Retinal pigment epithelial cell (primary cell): ENCODE measurements at regions not wholly inside any gene's neighbourhood (a gene's known extent, or its start where the extent isn't known, plus 50 kb on each side); places are given as distances from the start of the nearest gene placed in this dataset.

ENCODE experiments used
- DNase-seq: peaks from one replicate; pipeline ENCODE4 v3.0.0-alpha.2; 2010; ENCODE audit warnings: low read depth
- H3K4me3 ChIP-seq: 2 replicates; pipeline ENCODE4 v1.5.1; 2011; ENCODE audit warnings: mild to moderate bottlenecking, low read length, control low read depth, moderate library complexity
- CTCF ChIP-seq: conservative IDR thresholded peaks from 2 replicates; pipeline ENCODE4 v1.5.1; 2011; ENCODE audit warnings: low read depth, low read length, control low read depth, inconsistent platforms

GRCh38 chr17:74076446-74076845 is 127.0 kb upstream of the RPL38 start:
- no peak for TF ChIP-seq CTCF
- H3K4me3 ChIP-seq: no peak overlapping the region
- DNase-seq: no peak

DNA sequence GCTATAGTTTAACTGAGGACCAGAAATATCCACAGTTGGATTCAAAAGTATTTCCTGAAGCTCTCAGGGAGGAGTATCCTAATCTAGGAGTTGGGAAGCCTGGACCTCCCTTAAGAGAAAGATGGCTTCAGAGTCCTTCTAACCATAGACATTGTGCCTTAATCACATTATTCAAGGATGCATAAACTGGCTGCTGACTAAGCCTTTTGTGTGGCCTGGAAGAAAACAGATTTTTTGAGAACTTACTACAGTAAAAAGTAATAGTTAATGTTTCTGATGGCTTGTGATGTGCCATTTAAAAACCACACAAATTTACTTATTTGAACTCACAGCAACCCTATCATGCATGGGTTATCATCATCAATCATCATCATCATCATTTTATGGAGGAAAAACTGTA is 126.2 kb upstream of the RPL38 start:
- no peak overlapping the region for H3K4me3 ChIP-seq
- DNase-seq: no peak
- TF ChIP-seq CTCF: no peak

DNA sequence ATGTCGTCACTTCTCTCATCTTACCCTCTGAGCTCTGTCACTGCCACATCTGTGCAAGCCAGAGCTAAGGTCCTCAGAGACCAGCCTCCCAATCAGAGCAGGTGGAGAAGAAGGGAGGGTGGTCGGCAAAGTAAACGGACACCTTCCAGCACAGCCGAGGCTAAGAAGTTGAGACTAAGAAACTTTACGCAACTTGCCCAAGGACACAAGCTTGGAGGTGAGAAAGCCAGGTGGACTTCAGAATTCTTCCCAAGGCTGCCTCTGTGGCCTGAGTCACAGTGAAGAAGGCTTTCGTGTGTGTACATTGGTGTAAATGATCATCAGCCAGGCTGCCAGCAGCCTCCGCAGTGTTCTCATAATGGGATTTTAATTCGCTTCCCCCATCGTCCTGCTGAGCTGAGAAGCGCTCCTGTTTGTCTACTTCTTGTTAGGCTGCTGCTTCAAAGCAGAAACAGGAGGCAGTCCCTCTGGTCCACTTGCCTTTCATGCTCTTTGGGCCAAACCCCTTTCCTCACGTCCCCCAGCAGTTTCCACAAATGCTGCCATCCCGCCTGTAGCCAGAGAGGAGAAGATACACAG is 125.0 kb upstream of the RPL38 start:
- TF ChIP-seq CTCF: no peak
- no peak for DNase-seq
- H3K4me3 ChIP-seq: no peak overlapping the region

GRCh38 chr17:74079537-74080300 is 123.8 kb upstream of the RPL38 start:
- H3K4me3 ChIP-seq: no peak overlapping the region
- DNase-seq: no peak
- no peak for TF ChIP-seq CTCF

DNA sequence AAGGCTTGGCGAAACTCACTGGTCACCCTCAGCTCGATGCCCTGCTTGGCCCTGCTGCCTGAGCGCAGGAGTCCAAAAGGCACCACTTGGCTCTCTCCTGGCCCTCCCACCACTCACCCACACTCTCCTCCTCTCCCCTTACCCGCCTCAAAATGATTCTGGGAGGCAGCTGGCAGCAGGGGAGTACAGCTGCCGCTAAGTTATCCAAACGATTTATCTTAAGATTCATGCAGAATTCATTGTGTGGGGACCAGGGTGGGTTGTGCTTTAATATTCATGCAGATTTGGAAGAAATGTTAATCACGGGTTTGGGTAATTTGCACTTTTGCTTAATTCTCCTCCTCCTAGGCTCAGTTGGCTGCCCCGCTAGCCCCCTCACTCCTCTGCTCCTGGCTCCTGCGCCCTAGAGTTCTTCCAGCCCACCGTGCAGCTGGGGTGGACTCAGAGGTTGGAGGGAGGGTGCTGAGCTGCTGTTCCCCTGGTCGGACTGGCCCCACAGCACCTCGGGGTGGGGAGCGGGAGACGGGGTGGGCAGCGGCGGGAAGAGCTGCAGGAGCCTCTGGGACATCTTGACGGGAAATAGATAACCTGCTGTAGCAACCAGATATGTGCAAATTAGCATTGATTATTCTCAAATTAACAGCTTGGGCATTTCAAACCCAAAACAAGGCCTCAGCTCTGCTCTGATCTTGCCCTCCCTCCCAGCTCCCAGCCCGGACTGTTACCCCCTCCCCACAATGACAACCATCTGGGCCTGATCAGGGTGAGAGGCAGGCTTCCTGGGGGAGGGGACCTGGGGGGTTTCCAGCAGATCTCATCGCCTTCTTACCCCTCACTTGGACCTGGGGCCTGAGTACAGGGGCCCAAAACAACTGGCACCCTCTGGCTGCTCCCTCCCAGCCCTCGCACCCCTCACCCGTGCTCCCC is 122.6 kb upstream of the RPL38 start:
- no peak for TF ChIP-seq CTCF
- no peak for DNase-seq

GRCh38 chr17:74082886-74083285 is 120.6 kb upstream of the RPL38 start:
- DNase-seq: no peak
- H3K4me3 ChIP-seq: no peak overlapping the region
- no peak for TF ChIP-seq CTCF

More for the DNA sequence above, 122.6 kb upstream of the RPL38 start:
- no peak overlapping the region for H3K4me3 ChIP-seq
